ENCODE measurements at regions not wholly inside any gene's neighbourhood (a gene's known extent, or its start where the extent isn't known, plus 50 kb on each side); places are given as distances from the start of the nearest gene placed in this dataset.

DNA sequence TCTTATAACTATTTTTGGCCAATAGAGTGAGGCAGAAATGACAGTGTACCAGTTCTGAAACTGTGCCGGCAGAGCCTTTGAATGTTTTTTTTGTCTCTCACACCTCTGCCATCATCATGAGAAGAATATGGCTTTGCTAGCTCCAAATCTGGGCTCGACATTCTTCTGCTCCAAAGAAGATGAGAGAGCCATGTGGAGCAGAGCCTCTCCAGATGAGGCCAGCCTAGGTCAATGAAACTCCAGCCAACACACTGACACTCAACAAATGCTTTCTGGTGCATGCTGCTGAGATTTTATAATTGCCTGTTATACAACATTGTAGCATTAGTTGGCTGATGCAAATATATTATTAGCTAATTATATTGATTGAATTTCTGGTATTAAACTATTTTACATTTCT lies 154.7 kb downstream of the SLC38A4 start:
- Histone ChIP-seq H3K9me3 (ENCODE audit: control insufficient read depth in 1 of 2, low read length in 2 of 2) (no peaks in the 10 kb centered on the region), H3K36me3 (ENCODE audit: control insufficient read depth in 1 of 2, insufficient read depth in 2 of 2, low read length in 2 of 2) (no peaks in the 10 kb centered on the region), H3K4me1 (ENCODE audit: control insufficient read depth in 1 of 2, insufficient read depth in 2 of 2, low read length in 2 of 2) (no peaks in the 10 kb centered on the region), H3K27me3 (ENCODE audit: control insufficient read depth in 1 of 2, insufficient read depth in 2 of 2, low read length in 2 of 2) (no peaks in the 10 kb centered on the region), H3K4me3 (ENCODE audit: low read depth in 1 of 2, low read length in 2 of 2) (no peak overlapping the region), H3K9ac (ENCODE audit: low read depth in 1 of 2, low read length in 2 of 2) (no peak overlapping the region), H3K27ac (ENCODE audit: low read depth, low read length) (no peak overlapping the region)

DNA sequence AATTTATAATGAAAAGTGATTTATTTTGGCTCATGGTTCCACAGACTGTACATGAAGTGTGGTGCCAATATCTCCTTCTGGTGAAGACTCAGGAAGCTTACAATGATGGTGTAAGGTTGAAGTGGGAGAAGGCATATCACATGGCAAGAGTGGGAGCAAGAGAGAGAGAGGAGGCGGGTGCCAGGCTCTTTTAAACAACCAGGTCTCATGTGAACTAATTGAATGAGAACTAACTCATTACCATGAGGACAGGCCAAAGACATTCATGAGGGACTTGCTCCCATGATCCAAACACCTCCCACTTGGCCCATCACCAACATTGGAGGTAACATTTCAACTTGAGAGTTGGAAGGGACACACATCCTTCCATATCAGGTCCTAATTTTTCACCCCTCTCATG lies 155.2 kb downstream of the SLC38A4 start:
- no peak overlapping the region for H3K27ac ChIP-seq (ENCODE audit: low read depth, low read length)
- no peak overlapping the region for H3K4me3 ChIP-seq (ENCODE audit: low read depth in 1 of 2, low read length in 2 of 2)
- no peak overlapping the region for H3K9ac ChIP-seq (ENCODE audit: low read depth in 1 of 2, low read length in 2 of 2)

GRCh38 chr12:46669720-46670119 lies 156.1 kb downstream of the SLC38A4 start:
- no peaks in the 10 kb centered on the region for H3K9me3 ChIP-seq (ENCODE audit: control insufficient read depth in 1 of 2, low read length in 2 of 2)

More for the DNA sequence above, 155.2 kb downstream of the SLC38A4 start:
- Histone ChIP-seq H3K27me3 (ENCODE audit: control insufficient read depth in 1 of 2, insufficient read depth in 2 of 2, low read length in 2 of 2) (no peaks in the 10 kb centered on the region), H3K9me3 (ENCODE audit: control insufficient read depth in 1 of 2, low read length in 2 of 2) (no peaks in the 10 kb centered on the region), H3K4me1 (ENCODE audit: control insufficient read depth in 1 of 2, insufficient read depth in 2 of 2, low read length in 2 of 2) (no peaks in the 10 kb centered on the region), H3K36me3 (ENCODE audit: control insufficient read depth in 1 of 2, insufficient read depth in 2 of 2, low read length in 2 of 2) (no peaks in the 10 kb centered on the region)

GRCh38 chr12:46667551-46667950 lies 158.2 kb downstream of the SLC38A4 start:
- Histone ChIP-seq H3K9me3 (ENCODE audit: control insufficient read depth in 1 of 2, low read length in 2 of 2) (no peaks in the 10 kb centered on the region), H3K27me3 (ENCODE audit: control insufficient read depth in 1 of 2, insufficient read depth in 2 of 2, low read length in 2 of 2) (no peaks in the 10 kb centered on the region), H3K9ac (ENCODE audit: low read depth in 1 of 2, low read length in 2 of 2) (no peak overlapping the region), H3K4me1 (ENCODE audit: control insufficient read depth in 1 of 2, insufficient read depth in 2 of 2, low read length in 2 of 2) (no peaks in the 10 kb centered on the region), H3K36me3 (ENCODE audit: control insufficient read depth in 1 of 2, insufficient read depth in 2 of 2, low read length in 2 of 2) (no peaks in the 10 kb centered on the region), H3K4me3 (ENCODE audit: low read depth in 1 of 2, low read length in 2 of 2) (no peak overlapping the region), H3K27ac (ENCODE audit: low read depth, low read length) (no peak overlapping the region)

More at GRCh38 chr12:46669720-46670119, 156.1 kb downstream of the SLC38A4 start:
- Histone ChIP-seq H3K27me3 (ENCODE audit: control insufficient read depth in 1 of 2, insufficient read depth in 2 of 2, low read length in 2 of 2) (no peaks in the 10 kb centered on the region), H3K36me3 (ENCODE audit: control insufficient read depth in 1 of 2, insufficient read depth in 2 of 2, low read length in 2 of 2) (no peaks in the 10 kb centered on the region), H3K9ac (ENCODE audit: low read depth in 1 of 2, low read length in 2 of 2) (no peak overlapping the region), H3K4me1 (ENCODE audit: control insufficient read depth in 1 of 2, insufficient read depth in 2 of 2, low read length in 2 of 2) (no peaks in the 10 kb centered on the region), H3K4me3 (ENCODE audit: low read depth in 1 of 2, low read length in 2 of 2) (no peak overlapping the region), H3K27ac (ENCODE audit: low read depth, low read length) (no peak overlapping the region)

DNA sequence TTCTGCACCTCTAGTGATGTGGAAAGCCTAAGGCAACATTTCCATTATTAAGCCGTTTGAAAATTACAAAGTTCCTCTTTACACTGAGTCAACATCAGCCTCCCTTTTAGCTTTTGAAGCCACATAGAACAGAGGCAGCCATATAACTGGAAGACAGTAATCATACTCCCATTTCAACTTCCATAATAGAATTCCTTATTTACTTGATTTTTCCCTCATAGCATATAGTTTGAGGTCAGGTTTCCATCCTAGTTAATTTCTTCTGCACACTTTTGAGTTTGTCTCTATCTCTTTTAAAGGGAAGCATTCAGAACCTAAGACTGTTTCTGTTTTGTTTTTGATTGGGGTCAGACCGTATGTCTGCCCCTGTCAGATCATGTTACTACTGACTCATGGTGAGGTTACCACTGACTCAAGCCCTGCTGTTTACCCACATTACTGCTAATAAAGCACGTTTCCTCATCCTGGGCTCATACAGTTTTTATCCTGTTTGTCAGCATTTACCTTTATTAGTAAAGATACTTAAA lies 161.0 kb downstream of the SLC38A4 start:
- Histone ChIP-seq H3K4me1 (ENCODE audit: control insufficient read depth in 1 of 2, insufficient read depth in 2 of 2, low read length in 2 of 2) (peaks cover 4 to 13% of the 10 kb centered on the region in 2 donors), H3K9me3 (ENCODE audit: control insufficient read depth in 1 of 2, low read length in 2 of 2) (no peaks in the 10 kb centered on the region), H3K36me3 (ENCODE audit: control insufficient read depth in 1 of 2, insufficient read depth in 2 of 2, low read length in 2 of 2) (no peaks in the 10 kb centered on the region), H3K27ac (ENCODE audit: low read depth, low read length) (no peak overlapping the region), H3K9ac (ENCODE audit: low read depth in 1 of 2, low read length in 2 of 2) (no peak overlapping the region), H3K27me3 (ENCODE audit: control insufficient read depth in 1 of 2, insufficient read depth in 2 of 2, low read length in 2 of 2) (no peaks in the 10 kb centered on the region), H3K4me3 (ENCODE audit: low read depth in 1 of 2, low read length in 2 of 2) (no peak overlapping the region)

GRCh38 chr12:46663318-46663717 lies 162.5 kb downstream of the SLC38A4 start:
- H3K9me3 ChIP-seq (ENCODE audit: control insufficient read depth in 1 of 2, low read length in 2 of 2), result no peaks in the 10 kb centered on the region
- H3K9ac ChIP-seq (ENCODE audit: low read depth in 1 of 2, low read length in 2 of 2), result no peak overlapping the region
- no peaks in the 10 kb centered on the region for H3K27me3 ChIP-seq (ENCODE audit: control insufficient read depth in 1 of 2, insufficient read depth in 2 of 2, low read length in 2 of 2)
- peaks cover 4 to 13% of the 10 kb centered on the region in 2 donors for H3K4me1 ChIP-seq (ENCODE audit: control insufficient read depth in 1 of 2, insufficient read depth in 2 of 2, low read length in 2 of 2)
- H3K4me3 ChIP-seq (ENCODE audit: low read depth in 1 of 2, low read length in 2 of 2), result no peak overlapping the region
- no peaks in the 10 kb centered on the region for H3K36me3 ChIP-seq (ENCODE audit: control insufficient read depth in 1 of 2, insufficient read depth in 2 of 2, low read length in 2 of 2)
- no peak overlapping the region for H3K27ac ChIP-seq (ENCODE audit: low read depth, low read length)

DNA sequence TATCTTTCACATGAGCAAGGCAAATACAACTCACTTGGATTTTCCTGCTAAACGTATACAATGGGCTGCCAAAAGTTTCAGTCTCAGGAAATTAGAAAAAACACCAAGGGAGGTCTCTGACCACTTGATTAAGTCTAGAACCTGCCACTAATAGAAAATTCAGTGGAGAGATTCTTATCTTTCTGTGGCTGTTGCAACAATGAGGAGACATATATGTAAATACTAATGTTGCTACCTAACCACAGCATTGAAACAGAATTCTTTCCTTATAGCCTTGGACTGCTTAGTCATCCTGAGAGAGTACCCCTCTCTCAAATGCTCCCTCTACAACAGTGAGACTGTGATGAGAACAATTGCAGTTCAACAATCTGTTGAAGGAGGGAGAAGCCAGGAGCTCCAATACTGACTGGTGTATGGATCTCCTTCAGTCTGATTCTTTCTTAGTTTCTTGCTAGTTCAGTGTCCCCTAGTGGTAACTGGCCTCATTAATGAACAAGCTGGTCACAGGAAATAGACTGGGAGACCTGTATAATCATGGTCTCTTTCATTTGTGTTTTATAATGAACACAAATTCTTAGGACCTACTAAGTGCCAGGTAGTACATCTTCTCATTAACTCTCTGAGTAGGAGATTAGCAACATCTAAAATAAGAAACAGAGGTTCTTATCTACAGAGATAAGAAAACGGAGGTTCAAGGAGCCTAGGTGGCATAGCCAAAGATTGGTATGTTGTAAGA lies 164.5 kb downstream of the SLC38A4 start:
- H3K9me3 ChIP-seq (ENCODE audit: control insufficient read depth in 1 of 2, low read length in 2 of 2), result no peaks in the 10 kb centered on the region
- peaks cover 4 to 13% of the 10 kb centered on the region in 2 donors for H3K4me1 ChIP-seq (ENCODE audit: control insufficient read depth in 1 of 2, insufficient read depth in 2 of 2, low read length in 2 of 2)
- H3K36me3 ChIP-seq (ENCODE audit: control insufficient read depth in 1 of 2, insufficient read depth in 2 of 2, low read length in 2 of 2), result no peaks in the 10 kb centered on the region
- no peak overlapping the region for H3K27ac ChIP-seq (ENCODE audit: low read depth, low read length)
- no peak overlapping the region for H3K4me3 ChIP-seq (ENCODE audit: low read depth in 1 of 2, low read length in 2 of 2)
- H3K27me3 ChIP-seq (ENCODE audit: control insufficient read depth in 1 of 2, insufficient read depth in 2 of 2, low read length in 2 of 2), result no peaks in the 10 kb centered on the region
- H3K9ac ChIP-seq (ENCODE audit: low read depth in 1 of 2, low read length in 2 of 2), result no peak overlapping the region

DNA sequence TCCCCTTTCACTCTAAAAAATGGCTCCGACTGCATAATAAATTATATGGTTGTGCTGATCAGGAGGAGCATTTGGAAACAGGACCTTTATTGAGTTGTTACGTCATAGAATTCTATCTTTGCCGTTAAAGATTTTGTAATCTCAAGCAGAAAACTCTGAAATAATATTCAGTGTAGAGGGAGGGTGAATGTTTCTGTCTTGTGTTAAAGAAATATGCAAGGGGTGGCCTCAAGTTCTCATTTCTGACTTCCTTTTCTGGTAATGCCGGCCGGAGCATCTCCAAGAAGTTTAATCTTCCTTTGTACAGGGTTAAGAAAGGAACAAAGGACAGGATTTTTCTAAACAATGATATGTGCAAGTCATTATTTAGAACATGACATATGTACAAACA lies 165.1 kb downstream of the SLC38A4 start:
- Histone ChIP-seq H3K36me3 (ENCODE audit: control insufficient read depth in 1 of 2, insufficient read depth in 2 of 2, low read length in 2 of 2) (no peaks in the 10 kb centered on the region), H3K4me1 (ENCODE audit: control insufficient read depth in 1 of 2, insufficient read depth in 2 of 2, low read length in 2 of 2) (peaks cover 4 to 13% of the 10 kb centered on the region in 2 donors), H3K27ac (ENCODE audit: low read depth, low read length) (no peak overlapping the region), H3K4me3 (ENCODE audit: low read depth in 1 of 2, low read length in 2 of 2) (no peak overlapping the region), H3K9me3 (ENCODE audit: control insufficient read depth in 1 of 2, low read length in 2 of 2) (no peaks in the 10 kb centered on the region), H3K9ac (ENCODE audit: low read depth in 1 of 2, low read length in 2 of 2) (no peak overlapping the region), H3K27me3 (ENCODE audit: control insufficient read depth in 1 of 2, insufficient read depth in 2 of 2, low read length in 2 of 2) (no peaks in the 10 kb centered on the region)

DNA sequence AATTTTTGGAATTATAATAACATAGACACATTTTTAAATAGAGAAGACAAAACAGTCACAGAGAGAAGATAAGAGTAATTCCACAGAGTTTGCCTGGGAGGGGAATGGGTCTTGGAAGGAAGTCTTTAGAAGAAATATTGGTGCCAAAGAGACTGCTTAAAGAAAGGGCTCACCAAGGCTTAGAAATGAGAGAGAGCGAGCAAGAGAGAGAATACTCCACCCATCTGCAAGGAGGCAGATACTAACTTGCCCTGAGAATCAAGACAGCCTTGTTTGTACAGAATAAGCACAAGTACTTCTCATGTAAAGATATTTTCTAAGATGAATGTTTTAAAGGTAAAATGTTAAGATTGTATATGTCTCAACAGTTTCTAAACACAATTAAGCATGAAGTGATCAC lies 165.5 kb downstream of the SLC38A4 start:
- H3K36me3 ChIP-seq (ENCODE audit: control insufficient read depth in 1 of 2, insufficient read depth in 2 of 2, low read length in 2 of 2), result no peaks in the 10 kb centered on the region
- H3K27me3 ChIP-seq (ENCODE audit: control insufficient read depth in 1 of 2, insufficient read depth in 2 of 2, low read length in 2 of 2), result no peaks in the 10 kb centered on the region
- H3K27ac ChIP-seq (ENCODE audit: low read depth, low read length), result no peak overlapping the region
- H3K9ac ChIP-seq (ENCODE audit: low read depth in 1 of 2, low read length in 2 of 2), result no peak overlapping the region
- no peak overlapping the region for H3K4me3 ChIP-seq (ENCODE audit: low read depth in 1 of 2, low read length in 2 of 2)
- H3K4me1 ChIP-seq (ENCODE audit: control insufficient read depth in 1 of 2, insufficient read depth in 2 of 2, low read length in 2 of 2), result peaks cover 4 to 13% of the 10 kb centered on the region in 2 donors
- H3K9me3 ChIP-seq (ENCODE audit: control insufficient read depth in 1 of 2, low read length in 2 of 2), result no peaks in the 10 kb centered on the region

DNA sequence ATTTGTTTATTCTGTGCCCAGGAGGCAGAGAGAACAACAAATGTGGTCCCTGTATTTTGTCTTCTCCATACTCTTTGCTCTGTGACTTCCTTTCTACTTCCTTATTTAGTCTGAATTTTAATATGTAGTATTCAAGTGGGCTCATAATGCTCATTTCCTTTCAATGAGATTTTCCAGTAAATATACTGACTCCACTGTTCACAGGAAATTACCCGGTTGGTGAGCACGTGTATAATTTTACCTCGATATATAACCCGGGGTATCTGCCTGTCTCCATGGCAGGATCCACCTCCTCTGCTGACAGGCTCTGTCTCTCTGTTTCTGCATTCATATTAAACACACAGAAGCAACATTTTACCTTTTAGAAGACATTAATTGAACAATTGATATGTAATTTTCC lies 166.0 kb downstream of the SLC38A4 start:
- Histone ChIP-seq H3K4me1 (ENCODE audit: control insufficient read depth in 1 of 2, insufficient read depth in 2 of 2, low read length in 2 of 2) (peaks cover 4 to 13% of the 10 kb centered on the region in 2 donors), H3K27me3 (ENCODE audit: control insufficient read depth in 1 of 2, insufficient read depth in 2 of 2, low read length in 2 of 2) (no peaks in the 10 kb centered on the region), H3K9ac (ENCODE audit: low read depth in 1 of 2, low read length in 2 of 2) (no peak overlapping the region), H3K36me3 (ENCODE audit: control insufficient read depth in 1 of 2, insufficient read depth in 2 of 2, low read length in 2 of 2) (no peaks in the 10 kb centered on the region), H3K27ac (ENCODE audit: low read depth, low read length) (no peak overlapping the region), H3K9me3 (ENCODE audit: control insufficient read depth in 1 of 2, low read length in 2 of 2) (no peaks in the 10 kb centered on the region), H3K4me3 (ENCODE audit: low read depth in 1 of 2, low read length in 2 of 2) (no peak overlapping the region)

All from duodenal mucosa (tissue), 2 donors.